Mammary epithelial cell (primary cell): ENCODE measurements at regions not wholly inside any gene's neighbourhood (a gene's known extent, or its start where the extent isn't known, plus 50 kb on each side); places are given as distances from the start of the nearest gene placed in this dataset.

Experiments
- EZH2 ChIP-seq: IDR thresholded peaks from 2 replicates; pipeline ENCODE4 v1.6.1; 2012; ENCODE audit warnings: low read length, inconsistent platforms, borderline replicate concordance
- TF ChIP-seq, protein P1 (sequence below), 2 donors: IDR thresholded peaks in 1 of 2; conservative IDR thresholded peaks in 1 of 2; 2 replicates each; pipeline ENCODE4 v1.5.1; 2011 to 2012; ENCODE audit warnings: inconsistent platforms in 2 of 2, low read length in 2 of 2, mild to moderate bottlenecking in 2 of 2, control low read depth in 1 of 2, low read depth in 1 of 2; ENCODE audit not compliant: insufficient read depth in 1 of 2; ENCODE audit errors: extremely low read depth in 1 of 2

DNA sequence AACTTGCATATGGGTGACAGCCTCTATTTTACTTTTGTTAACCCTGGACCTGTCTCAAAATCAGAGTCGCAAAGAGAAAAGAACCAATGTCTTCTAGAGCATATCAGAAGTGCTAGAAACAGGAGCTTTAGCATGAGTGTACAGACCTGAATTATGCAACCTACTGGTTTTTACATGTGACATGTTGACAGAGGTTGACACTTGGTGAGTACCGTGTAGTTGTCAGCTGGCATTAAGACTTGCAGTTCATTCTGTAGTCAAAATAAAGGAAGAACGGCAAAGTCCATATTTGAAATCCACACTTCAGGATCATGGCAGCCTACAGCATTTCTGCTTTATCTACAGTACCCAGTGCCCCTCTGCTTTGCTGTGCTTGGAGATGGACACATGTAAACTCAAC, 291.9 kb upstream of the TENM3 start:
- TF ChIP-seq, protein P1, sequence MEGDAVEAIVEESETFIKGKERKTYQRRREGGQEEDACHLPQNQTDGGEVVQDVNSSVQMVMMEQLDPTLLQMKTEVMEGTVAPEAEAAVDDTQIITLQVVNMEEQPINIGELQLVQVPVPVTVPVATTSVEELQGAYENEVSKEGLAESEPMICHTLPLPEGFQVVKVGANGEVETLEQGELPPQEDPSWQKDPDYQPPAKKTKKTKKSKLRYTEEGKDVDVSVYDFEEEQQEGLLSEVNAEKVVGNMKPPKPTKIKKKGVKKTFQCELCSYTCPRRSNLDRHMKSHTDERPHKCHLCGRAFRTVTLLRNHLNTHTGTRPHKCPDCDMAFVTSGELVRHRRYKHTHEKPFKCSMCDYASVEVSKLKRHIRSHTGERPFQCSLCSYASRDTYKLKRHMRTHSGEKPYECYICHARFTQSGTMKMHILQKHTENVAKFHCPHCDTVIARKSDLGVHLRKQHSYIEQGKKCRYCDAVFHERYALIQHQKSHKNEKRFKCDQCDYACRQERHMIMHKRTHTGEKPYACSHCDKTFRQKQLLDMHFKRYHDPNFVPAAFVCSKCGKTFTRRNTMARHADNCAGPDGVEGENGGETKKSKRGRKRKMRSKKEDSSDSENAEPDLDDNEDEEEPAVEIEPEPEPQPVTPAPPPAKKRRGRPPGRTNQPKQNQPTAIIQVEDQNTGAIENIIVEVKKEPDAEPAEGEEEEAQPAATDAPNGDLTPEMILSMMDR (conservative IDR thresholded peaks at IDR 0.05 in 1 of 2, IDR thresholded peaks at IDR 0.05 in 1 of 2; ENCODE audit: extremely low read depth in 1 of 2, insufficient read depth in 1 of 2, low read depth in 1 of 2, low read length in 2 of 2), result peak in 1 of 2 donors; percentile 1
- TF ChIP-seq EZH2, result no peak
